C4-2B (cell line): ENCODE measurements at regions not wholly inside any gene's neighbourhood (a gene's known extent, or its start where the extent isn't known, plus 50 kb on each side); places are given as distances from the start of the nearest gene placed in this dataset.
"Not testable (repeated sequence)": the region's sequence is repeated elsewhere in the genome, so short reads cannot be mapped to it uniquely, and the experiment has no call there.

Experiments used
- ZFX ChIP-seq: fragments of 450-650 bp; IDR thresholded peaks from 2 replicates; pipeline ENCODE4 v1.6.1; 2017
- TF ChIP-seq, protein P1 (sequence below): fragments of 450-650 bp; conservative IDR thresholded peaks from 2 replicates; pipeline ENCODE4 v1.5.1; 2017; ENCODE audit warnings: mild to moderate bottlenecking

- TF ChIP-seq, protein P1, sequence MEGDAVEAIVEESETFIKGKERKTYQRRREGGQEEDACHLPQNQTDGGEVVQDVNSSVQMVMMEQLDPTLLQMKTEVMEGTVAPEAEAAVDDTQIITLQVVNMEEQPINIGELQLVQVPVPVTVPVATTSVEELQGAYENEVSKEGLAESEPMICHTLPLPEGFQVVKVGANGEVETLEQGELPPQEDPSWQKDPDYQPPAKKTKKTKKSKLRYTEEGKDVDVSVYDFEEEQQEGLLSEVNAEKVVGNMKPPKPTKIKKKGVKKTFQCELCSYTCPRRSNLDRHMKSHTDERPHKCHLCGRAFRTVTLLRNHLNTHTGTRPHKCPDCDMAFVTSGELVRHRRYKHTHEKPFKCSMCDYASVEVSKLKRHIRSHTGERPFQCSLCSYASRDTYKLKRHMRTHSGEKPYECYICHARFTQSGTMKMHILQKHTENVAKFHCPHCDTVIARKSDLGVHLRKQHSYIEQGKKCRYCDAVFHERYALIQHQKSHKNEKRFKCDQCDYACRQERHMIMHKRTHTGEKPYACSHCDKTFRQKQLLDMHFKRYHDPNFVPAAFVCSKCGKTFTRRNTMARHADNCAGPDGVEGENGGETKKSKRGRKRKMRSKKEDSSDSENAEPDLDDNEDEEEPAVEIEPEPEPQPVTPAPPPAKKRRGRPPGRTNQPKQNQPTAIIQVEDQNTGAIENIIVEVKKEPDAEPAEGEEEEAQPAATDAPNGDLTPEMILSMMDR = not testable (repeated sequence)
- TF ChIP-seq ZFX = not testable (repeated sequence)
Measured at GRCh38 chr3:8325833-8326232, 175.8 kb upstream of the LMCD1 start.
